Neuron (in vitro differentiated cells): ENCODE measurements at regions not wholly inside any gene's neighbourhood (a gene's known extent, or its start where the extent isn't known, plus 50 kb on each side); places are given as distances from the start of the nearest gene placed in this dataset.

Source experiments
- H2AFZ ChIP-seq: one replicate; pipeline ENCODE4 v1.6.1; 2013; ENCODE audit warnings: low read depth, mild to moderate bottlenecking, inconsistent platforms, low read length, moderate library complexity
- H3K27me3 ChIP-seq: one replicate; pipeline ENCODE4 v1.6.1; 2013; ENCODE audit warnings: low read length; ENCODE audit not compliant: insufficient read depth
- H3K36me3 ChIP-seq: one replicate; pipeline ENCODE4 v1.6.1; 2013; ENCODE audit warnings: low read length; ENCODE audit not compliant: insufficient read depth
- H3K4me1 ChIP-seq: one replicate; pipeline ENCODE4 v1.6.1; 2013; ENCODE audit warnings: low read length; ENCODE audit not compliant: insufficient read depth
- H3K4me3 ChIP-seq: 2 replicates; pipeline ENCODE4 v1.5.1; 2013; ENCODE audit warnings: mild to moderate bottlenecking, low read length, moderate library complexity
- H3K9me3 ChIP-seq: one replicate; pipeline ENCODE4 v1.6.1; 2013; ENCODE audit warnings: low read length

- H3K27me3 ChIP-seq: no peaks in the 10 kb centered on the region
- H3K9me3 ChIP-seq: no peaks in the 10 kb centered on the region
- no peak overlapping the region for H3K4me3 ChIP-seq
Measured at GRCh38 chr12:75936515-75937440, 94.8 kb downstream of the PHLDA1 start.

GRCh38 chr12:75935539-75936242, 95.9 kb downstream of the PHLDA1 start:
- H3K4me3 ChIP-seq: no peak overlapping the region
- H3K36me3 ChIP-seq: no peaks in the 10 kb centered on the region
- H3K9me3 ChIP-seq: no peaks in the 10 kb centered on the region
- no peaks in the 10 kb centered on the region for H3K27me3 ChIP-seq
- peaks cover 5% of the 10 kb centered on the region for H3K4me1 ChIP-seq
- H2AFZ ChIP-seq: no peak overlapping the region

More at GRCh38 chr12:75936515-75937440, 94.8 kb downstream of the PHLDA1 start:
- no peak overlapping the region for H2AFZ ChIP-seq
- no peaks in the 10 kb centered on the region for H3K36me3 ChIP-seq
- peaks cover 5% of the 10 kb centered on the region for H3K4me1 ChIP-seq

- H2AFZ ChIP-seq: no peak overlapping the region
- H3K36me3 ChIP-seq: no peaks in the 10 kb centered on the region
- no peaks in the 10 kb centered on the region for H3K27me3 ChIP-seq
- no peak overlapping the region for H3K4me3 ChIP-seq
- H3K4me1 ChIP-seq: peaks cover 2% of the 10 kb centered on the region
- no peaks in the 10 kb centered on the region for H3K9me3 ChIP-seq
Measured at GRCh38 chr12:75933101-75933500, 98.5 kb downstream of the PHLDA1 start.

GRCh38 chr12:75932241-75932640, 99.3 kb downstream of the PHLDA1 start:
- Histone ChIP-seq H3K4me1 (no peaks in the 10 kb centered on the region), H3K27me3 (no peaks in the 10 kb centered on the region), H3K9me3 (no peaks in the 10 kb centered on the region), H3K36me3 (no peaks in the 10 kb centered on the region), H2AFZ (no peak overlapping the region), H3K4me3 (no peak overlapping the region)

GRCh38 chr12:75923964-75924666, 107.5 kb downstream of the PHLDA1 start:
- H3K36me3 ChIP-seq: no peaks in the 10 kb centered on the region
- no peak overlapping the region for H2AFZ ChIP-seq
- H3K9me3 ChIP-seq: peaks cover 13% of the 10 kb centered on the region
- H3K4me1 ChIP-seq: peaks cover 7% of the 10 kb centered on the region
- no peak overlapping the region for H3K4me3 ChIP-seq
- no peaks in the 10 kb centered on the region for H3K27me3 ChIP-seq

- Histone ChIP-seq H2AFZ (no peak overlapping the region), H3K9me3 (peaks cover 13% of the 10 kb centered on the region), H3K4me1 (peaks cover 10% of the 10 kb centered on the region), H3K36me3 (no peaks in the 10 kb centered on the region), H3K27me3 (no peaks in the 10 kb centered on the region), H3K4me3 (no peak overlapping the region)
Measured at GRCh38 chr12:75922944-75923642, 108.5 kb downstream of the PHLDA1 start.

GRCh38 chr12:75921622-75922289, 109.8 kb downstream of the PHLDA1 start:
- Histone ChIP-seq H3K4me1 (peaks cover 10% of the 10 kb centered on the region), H3K36me3 (no peaks in the 10 kb centered on the region), H3K4me3 (no peak overlapping the region), H3K9me3 (peaks cover 13% of the 10 kb centered on the region), H2AFZ (no peak overlapping the region), H3K27me3 (no peaks in the 10 kb centered on the region)

GRCh38 chr12:75917715-75918114, 113.9 kb downstream of the PHLDA1 start:
- Histone ChIP-seq H2AFZ (no peak overlapping the region), H3K36me3 (no peaks in the 10 kb centered on the region), H3K4me1 (peaks cover 5% of the 10 kb centered on the region), H3K4me3 (no peak overlapping the region), H3K9me3 (no peaks in the 10 kb centered on the region), H3K27me3 (no peaks in the 10 kb centered on the region)

GRCh38 chr12:75917083-75917482, 114.5 kb downstream of the PHLDA1 start:
- no peaks in the 10 kb centered on the region for H3K36me3 ChIP-seq
- H3K4me3 ChIP-seq: no peak overlapping the region
- no peaks in the 10 kb centered on the region for H3K27me3 ChIP-seq
- no peaks in the 10 kb centered on the region for H3K9me3 ChIP-seq
- H3K4me1 ChIP-seq: peaks cover 5% of the 10 kb centered on the region
- no peak overlapping the region for H2AFZ ChIP-seq

- H3K36me3 ChIP-seq: no peaks in the 10 kb centered on the region
- peaks cover 18% of the 10 kb centered on the region for H3K4me1 ChIP-seq
- H2AFZ ChIP-seq: no peak overlapping the region
- no peaks in the 10 kb centered on the region for H3K27me3 ChIP-seq
- no peak overlapping the region for H3K4me3 ChIP-seq
- no peaks in the 10 kb centered on the region for H3K9me3 ChIP-seq
Measured at GRCh38 chr12:75913502-75914351, 117.8 kb downstream of the PHLDA1 start.

GRCh38 chr12:75909714-75910656, 121.6 kb downstream of the PHLDA1 start:
- Histone ChIP-seq H2AFZ (no peak overlapping the region), H3K9me3 (no peaks in the 10 kb centered on the region), H3K27me3 (no peaks in the 10 kb centered on the region), H3K4me3 (no peak overlapping the region), H3K4me1 (peaks cover 19% of the 10 kb centered on the region), H3K36me3 (no peaks in the 10 kb centered on the region)
